ENCODE measurements at regions not wholly inside any gene's neighbourhood (a gene's known extent, or its start where the extent isn't known, plus 50 kb on each side); places are given as distances from the start of the nearest gene placed in this dataset.

GRCh38 chr4:63430105-63430504 lies 979.1 kb downstream of the TECRL start:
- DNase-seq (ENCODE audit: low read depth), result no peak
- in situ Hi-C loops (cut with HindIII; ENCODE audit: low sequenced_read_pairs), result no loop called here

GRCh38 chr4:63396269-63396668 lies 1013.0 kb downstream of the TECRL start:
- no peak overlapping the region for H3K4me3 ChIP-seq (ENCODE audit: low read depth, low read length)
- DNase-seq (ENCODE audit: low read depth), result no peak
- in situ Hi-C loops (cut with HindIII; ENCODE audit: low sequenced_read_pairs), result no loop called here
- no peak for TF ChIP-seq CTCF (IDR thresholded peaks at IDR 0.05; ENCODE audit: low read depth, low read length, missing control alignments)

More at GRCh38 chr4:63430105-63430504, 979.1 kb downstream of the TECRL start:
- no peak for TF ChIP-seq CTCF (IDR thresholded peaks at IDR 0.05; ENCODE audit: low read depth, low read length, missing control alignments)
- no peak overlapping the region for H3K4me3 ChIP-seq (ENCODE audit: low read depth, low read length)

GRCh38 chr4:63393544-63393943 lies 1015.7 kb downstream of the TECRL start:
- in situ Hi-C loops (cut with HindIII; ENCODE audit: low sequenced_read_pairs), result no loop called here
- H3K4me3 ChIP-seq (ENCODE audit: low read depth, low read length), result no peak overlapping the region
- DNase-seq (ENCODE audit: low read depth), result no peak
- TF ChIP-seq CTCF (IDR thresholded peaks at IDR 0.05; ENCODE audit: low read depth, low read length, missing control alignments), result no peak

GRCh38 chr4:63379750-63380522 lies 1029.3 kb downstream of the TECRL start:
- in situ Hi-C loops (cut with HindIII; ENCODE audit: low sequenced_read_pairs), result no loop called here
- TF ChIP-seq CTCF (IDR thresholded peaks at IDR 0.05; ENCODE audit: low read depth, low read length, missing control alignments), result no peak
- H3K4me3 ChIP-seq (ENCODE audit: low read depth, low read length), result no peak overlapping the region
- DNase-seq (ENCODE audit: low read depth), result no peak

GRCh38 chr4:63371001-63371400 lies 1038.2 kb downstream of the TECRL start:
- no peak for TF ChIP-seq CTCF (IDR thresholded peaks at IDR 0.05; ENCODE audit: low read depth, low read length, missing control alignments)
- no peak for DNase-seq (ENCODE audit: low read depth)
- no peak overlapping the region for H3K4me3 ChIP-seq (ENCODE audit: low read depth, low read length)
- in situ Hi-C loops (cut with HindIII; ENCODE audit: low sequenced_read_pairs), result no loop called here

- TF ChIP-seq CTCF (IDR thresholded peaks at IDR 0.05; ENCODE audit: low read depth, low read length, missing control alignments), result no peak
- in situ Hi-C loops (cut with HindIII; ENCODE audit: low sequenced_read_pairs), result no loop called here
- no peak for DNase-seq (ENCODE audit: low read depth)
- no peak overlapping the region for H3K4me3 ChIP-seq (ENCODE audit: low read depth, low read length)
Measured at GRCh38 chr4:63361628-63362027, 1047.6 kb downstream of the TECRL start.
